ENCODE measurements at regions not wholly inside any gene's neighbourhood (a gene's known extent, or its start where the extent isn't known, plus 50 kb on each side); places are given as distances from the start of the nearest gene placed in this dataset.

- H2AFZ ChIP-seq (replicated peaks; ENCODE audit: low read length, poor library complexity), result no peak overlapping the region
- no peak overlapping the region for H3K4ac ChIP-seq (ENCODE audit: low read depth, low read length)
- no peak overlapping the region for H3K27ac ChIP-seq (ENCODE audit: insufficient read depth, low read length)
- TF ChIP-seq CHD1 (IDR thresholded peaks at IDR 0.05; ENCODE audit: low read depth, low read length) (no peak), CEBPB (IDR thresholded peaks at IDR 0.05; ENCODE audit: low read depth, low read length) (no peak), FOS (IDR thresholded peaks at IDR 0.05; ENCODE audit: low read depth, low read length) (no peak)
- DNase-seq (no peak), ATAC-seq (ENCODE audit: low read depth) (no peak)
- BruUV-seq (replicated peaks), result no TSS peak
- no peaks in the 10 kb centered on the region for H3K9me1 ChIP-seq (ENCODE audit: insufficient read depth, low read length)
- no peak overlapping the region for H3K4me2 ChIP-seq (ENCODE audit: low read depth, low read length)
- H3K18ac ChIP-seq (ENCODE audit: low read depth, low read length), result no peak overlapping the region
- H3K4me3 ChIP-seq (ENCODE audit: insufficient read depth, low read depth, low read length), result no peak overlapping the region
- no peak overlapping the region for H3K23ac ChIP-seq (ENCODE audit: low read depth, low read length)
- peaks cover 14% of the 10 kb centered on the region for H3K9me3 ChIP-seq (ENCODE audit: control insufficient read depth, insufficient read depth, low read length)
- H4K5ac ChIP-seq (ENCODE audit: low read depth, low read length), result no peak overlapping the region
- no peak overlapping the region for H4K8ac ChIP-seq (ENCODE audit: low read depth in 2 of 2, low read length in 2 of 2)
- ChIA-PET CTCF (no interaction called here), POLR2A (ENCODE audit: unreplicated experiment) (no interaction called here)
- H3K4me1 ChIP-seq (ENCODE audit: control insufficient read depth, insufficient read depth, low read length), result no peaks in the 10 kb centered on the region
- H2AK5ac ChIP-seq (ENCODE audit: low read depth, low read length), result no peak overlapping the region
- H4K20me1 ChIP-seq (ENCODE audit: insufficient read depth, low read length), result no peaks in the 10 kb centered on the region
- H4K91ac ChIP-seq (ENCODE audit: insufficient read depth, low read depth, low read length), result no peak overlapping the region
- H2BK20ac ChIP-seq (ENCODE audit: low read depth, low read length), result no peak overlapping the region
- H3K9ac ChIP-seq (ENCODE audit: low read depth, low read length), result no peak overlapping the region
- H3K79me1 ChIP-seq (ENCODE audit: low read depth in 1 of 2, low read length in 2 of 2), result no peaks in the 10 kb centered on the region
- in situ Hi-C loops (cut with MboI; ENCODE audit: low sequenced_read_pairs), result no loop called here
- H2AK9ac ChIP-seq (replicated peaks; ENCODE audit: low read depth, low read length, poor library complexity), result no peak overlapping the region
- no peaks in the 10 kb centered on the region for H3K36me3 ChIP-seq (ENCODE audit: control insufficient read depth, insufficient read depth, low read length)
- no peak overlapping the region for H2BK15ac ChIP-seq (ENCODE audit: low read depth, low read length)
- no peak overlapping the region for H3K14ac ChIP-seq (replicated peaks; ENCODE audit: low read depth, low read length)
- no CpG with 5 or more reads among the region's 2 CpGs for WGBS, 2 experiments (ENCODE audit: extremely low coverage in 2 of 2, insufficient read length in 1 of 2)
- no peak overlapping the region for H3K56ac ChIP-seq (ENCODE audit: extremely low read depth, insufficient read depth, low read length)
- H2BK5ac ChIP-seq (ENCODE audit: low read depth, low read length, poor library complexity, severe bottlenecking), result no peak overlapping the region
- intact Hi-C loops (cut with micrococcal nuclease), result no loop called here
- H3K27me3 ChIP-seq (ENCODE audit: control insufficient read depth, insufficient read depth, low read length), result no peaks in the 10 kb centered on the region
- H2BK120ac ChIP-seq (ENCODE audit: low read depth, low read length), result no peak overlapping the region
- dilution Hi-C loops (cut with HindIII; ENCODE audit: low sequenced_read_pairs, unreplicated experiment), result no loop called here
These were observed 150.8 kb upstream of the ADCY2 start for GRCh38 chr5:7245121-7245651.

Data from IMR-90 (cell line).